A673 (cell line): ENCODE measurements at regions not wholly inside any gene's neighbourhood (a gene's known extent, or its start where the extent isn't known, plus 50 kb on each side); places are given as distances from the start of the nearest gene placed in this dataset.

Experiments used
- BruUV-seq: library from RNA; stranded (reverse); fragments of 400-500 nt; replicated peaks from 2 replicates; lab custom pipeline; 2021; lab: Mats Ljungman, UMichigan
- CTCF ChIA-PET: fragments of 300-600 bp; sonication (Branson Sonifier 250); formaldehyde crosslinking; loops from one replicate; lab custom pipeline; 2022; ENCODE audit warnings: antibody characterized with exemption; lab: Charles Lee
- POLR2A ChIA-PET: fragments of 300-600 bp; sonication (Branson Sonifier 250); formaldehyde crosslinking; loops from one replicate; lab custom pipeline; 2022; ENCODE audit warnings: antibody characterized with exemption; ENCODE audit not compliant: low non-redundant PET; lab: Charles Lee
- DNase-seq: peaks from one replicate; pipeline ENCODE4 v3.0.0-alpha.2; 2015; ENCODE audit warnings: low spot score
- H3K27ac ChIP-seq: fragments of 200-600 bp; sonication (generic); 2 replicates; pipeline ENCODE4 v1.5.1; 2016; ENCODE audit warnings: mixed run types, low read depth, mild to moderate bottlenecking, mixed read lengths, antibody characterized with exemption, low read length; ENCODE audit not compliant: poor library complexity, severe bottlenecking
- H3K27me3 ChIP-seq: fragments of 200-600 bp; sonication (generic); replicated peaks from 2 replicates; pipeline ENCODE4 v1.6.1; 2017; ENCODE audit warnings: mixed run types, low read depth, mild to moderate bottlenecking, mixed read lengths, antibody characterized with exemption, low read length; ENCODE audit not compliant: insufficient read depth, poor library complexity
- H3K36me3 ChIP-seq: fragments of 200-600 bp; sonication (generic); 2 replicates; pipeline ENCODE4 v1.6.1; 2016; ENCODE audit warnings: mixed run types, mild to moderate bottlenecking, mixed read lengths, antibody characterized with exemption, low read length; ENCODE audit not compliant: insufficient read depth, poor library complexity, severe bottlenecking
- H3K4me1 ChIP-seq: fragments of 200-600 bp; sonication (generic); 2 replicates; pipeline ENCODE4 v1.6.1; 2017; ENCODE audit warnings: mixed run types, mild to moderate bottlenecking, mixed read lengths, antibody characterized with exemption, low read length; ENCODE audit not compliant: insufficient read depth, poor library complexity, severe bottlenecking
- H3K4me3 ChIP-seq: fragments of 200-600 bp; sonication (generic); 2 replicates; pipeline ENCODE4 v1.5.1; 2016; ENCODE audit warnings: low read depth, mixed run types, mild to moderate bottlenecking, mixed read lengths, low read length; ENCODE audit not compliant: poor library complexity, severe bottlenecking
- H3K9me3 ChIP-seq: fragments of 200-600 bp; sonication (generic); 2 replicates; pipeline ENCODE4 v1.6.1; 2016; ENCODE audit warnings: mixed run types, low read depth, mild to moderate bottlenecking, mixed read lengths, antibody characterized with exemption, low read length; ENCODE audit not compliant: poor library complexity, severe bottlenecking
- EZH2 ChIP-seq: fragments of 200-600 bp; sonication (generic); IDR thresholded peaks from 2 replicates; pipeline ENCODE4 v1.6.1; 2017; ENCODE audit warnings: borderline replicate concordance, low read depth, mild to moderate bottlenecking, mixed read lengths, antibody characterized with exemption, low read length; ENCODE audit not compliant: poor library complexity, severe bottlenecking
- intact Hi-C: fragments of 100-400 bp; cut with micrococcal nuclease; formaldehyde crosslinking; loops from one replicate; pipeline ENCODE4 v1.10.0; 2022; ENCODE audit not compliant: unreplicated experiment
- TF ChIP-seq, protein P1 (sequence below): fragments of 300-800, 200-600 bp; sonication (generic); conservative IDR thresholded peaks from 2 replicates; pipeline ENCODE4 v1.5.1; 2017; ENCODE audit warnings: low read depth, mild to moderate bottlenecking, antibody characterized with exemption, low read length, moderate library complexity, mixed read lengths

DNA sequence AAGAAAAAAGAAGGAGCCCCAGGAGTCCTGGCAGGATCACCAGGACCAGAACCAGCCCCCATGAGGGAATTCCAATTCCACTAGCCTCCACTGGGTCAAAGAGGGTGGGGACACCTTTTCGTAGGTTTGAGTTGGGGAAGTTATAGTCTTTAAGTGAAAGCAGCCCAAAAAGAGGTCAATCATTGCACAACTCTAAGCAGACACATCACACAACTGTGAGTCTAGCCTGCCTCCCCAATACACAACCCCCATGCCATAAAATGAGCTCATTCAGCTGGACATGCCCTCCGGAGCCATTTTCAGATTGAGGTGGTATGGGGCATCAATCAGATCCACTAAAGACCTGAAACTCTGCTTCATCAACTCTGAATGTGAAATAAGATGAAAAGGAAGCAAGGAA is 179.9 kb downstream of the NPHP4 start:
- CTCF ChIA-PET: no interaction called here
- DNase-seq: no peak
- no peaks in the 10 kb centered on the region for H3K36me3 ChIP-seq
- no peaks in the 10 kb centered on the region for H3K4me1 ChIP-seq
- BruUV-seq: no TSS peak
- no peak overlapping the region for H3K27ac ChIP-seq
- peaks cover 5% of the 10 kb centered on the region for H3K27me3 ChIP-seq
- intact Hi-C loops: no loop called here
- POLR2A ChIA-PET: no interaction called here
- TF ChIP-seq, protein P1, sequence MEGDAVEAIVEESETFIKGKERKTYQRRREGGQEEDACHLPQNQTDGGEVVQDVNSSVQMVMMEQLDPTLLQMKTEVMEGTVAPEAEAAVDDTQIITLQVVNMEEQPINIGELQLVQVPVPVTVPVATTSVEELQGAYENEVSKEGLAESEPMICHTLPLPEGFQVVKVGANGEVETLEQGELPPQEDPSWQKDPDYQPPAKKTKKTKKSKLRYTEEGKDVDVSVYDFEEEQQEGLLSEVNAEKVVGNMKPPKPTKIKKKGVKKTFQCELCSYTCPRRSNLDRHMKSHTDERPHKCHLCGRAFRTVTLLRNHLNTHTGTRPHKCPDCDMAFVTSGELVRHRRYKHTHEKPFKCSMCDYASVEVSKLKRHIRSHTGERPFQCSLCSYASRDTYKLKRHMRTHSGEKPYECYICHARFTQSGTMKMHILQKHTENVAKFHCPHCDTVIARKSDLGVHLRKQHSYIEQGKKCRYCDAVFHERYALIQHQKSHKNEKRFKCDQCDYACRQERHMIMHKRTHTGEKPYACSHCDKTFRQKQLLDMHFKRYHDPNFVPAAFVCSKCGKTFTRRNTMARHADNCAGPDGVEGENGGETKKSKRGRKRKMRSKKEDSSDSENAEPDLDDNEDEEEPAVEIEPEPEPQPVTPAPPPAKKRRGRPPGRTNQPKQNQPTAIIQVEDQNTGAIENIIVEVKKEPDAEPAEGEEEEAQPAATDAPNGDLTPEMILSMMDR: no peak
- no peak for TF ChIP-seq EZH2
- no peaks in the 10 kb centered on the region for H3K9me3 ChIP-seq
- H3K4me3 ChIP-seq: no peak overlapping the region

DNA sequence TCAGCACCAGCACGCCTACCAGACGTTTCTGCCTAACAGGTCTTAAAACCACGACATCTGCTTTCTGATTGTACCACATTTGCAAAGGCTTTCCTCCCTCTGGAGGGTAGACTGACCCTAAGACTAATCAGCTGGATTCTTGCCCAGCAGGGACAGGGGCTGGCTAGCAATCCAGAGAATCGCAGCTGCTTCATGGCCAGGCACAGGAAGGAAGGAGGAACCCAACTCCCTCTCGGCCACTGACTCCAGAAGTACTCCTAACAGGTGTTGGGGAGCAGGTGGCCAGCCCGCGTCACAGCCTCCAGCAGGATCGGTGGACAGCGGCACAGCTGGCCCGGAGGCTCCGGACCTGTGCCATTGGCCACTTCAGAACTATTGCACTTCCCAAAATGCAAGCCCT is 180.8 kb downstream of the NPHP4 start:
- no TSS peak for BruUV-seq
- H3K27me3 ChIP-seq: peaks cover 5% of the 10 kb centered on the region
- CTCF ChIA-PET: no interaction called here
- H3K9me3 ChIP-seq: no peaks in the 10 kb centered on the region
- H3K4me3 ChIP-seq: no peak overlapping the region
- POLR2A ChIA-PET: no interaction called here
- no peak overlapping the region for H3K27ac ChIP-seq
- intact Hi-C loops: no loop called here
- TF ChIP-seq, protein P1: no peak
- H3K36me3 ChIP-seq: no peaks in the 10 kb centered on the region
- no peak for DNase-seq
- H3K4me1 ChIP-seq: no peaks in the 10 kb centered on the region

DNA sequence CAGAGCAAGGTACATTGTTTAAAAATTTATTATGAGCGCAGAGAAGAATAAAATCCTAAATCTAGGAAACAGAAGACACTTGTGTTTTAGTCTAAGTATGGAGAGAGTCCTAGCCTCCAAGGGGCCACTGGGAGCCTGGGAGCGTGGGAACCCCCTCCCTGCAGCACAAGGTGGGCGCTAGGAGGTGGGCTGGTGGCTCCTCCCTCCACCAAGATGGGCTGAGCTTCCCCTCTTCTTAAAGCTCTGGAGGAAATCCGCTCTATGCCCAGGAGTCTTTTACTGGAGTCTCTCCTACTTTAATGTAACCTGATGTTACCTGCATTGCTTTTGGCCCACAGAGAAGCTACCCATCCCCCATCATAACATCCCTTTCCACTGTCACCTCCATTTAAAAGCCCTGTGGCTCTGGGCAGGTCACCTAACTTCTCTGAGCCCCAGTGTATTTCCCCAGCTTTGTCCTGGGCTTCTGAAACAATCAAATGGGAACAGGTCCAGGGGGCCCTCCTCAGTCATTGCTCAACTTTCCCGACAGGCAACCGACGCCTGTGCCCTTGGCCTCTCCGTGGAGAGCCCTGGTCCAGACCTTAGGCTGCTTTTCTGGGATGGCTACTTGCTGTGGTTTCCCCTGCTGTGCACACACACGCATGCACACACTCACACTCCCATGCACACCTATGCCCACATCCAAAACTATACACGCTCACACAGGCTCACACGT is 181.5 kb downstream of the NPHP4 start:
- ChIA-PET POLR2A (no interaction called here), CTCF (no interaction called here)
- no peaks in the 10 kb centered on the region for H3K4me1 ChIP-seq
- peaks cover 5% of the 10 kb centered on the region for H3K27me3 ChIP-seq
- TF ChIP-seq, protein P1: no peak
- no peak for TF ChIP-seq EZH2
- H3K4me3 ChIP-seq: no peak overlapping the region
- no peaks in the 10 kb centered on the region for H3K9me3 ChIP-seq
- no peaks in the 10 kb centered on the region for H3K36me3 ChIP-seq
- intact Hi-C loops: no loop called here
- BruUV-seq: no TSS peak
- no peak for DNase-seq
- H3K27ac ChIP-seq: no peak overlapping the region
